HG02973 (cell line): ENCODE measurements at regions not wholly inside any gene's neighbourhood (a gene's known extent, or its start where the extent isn't known, plus 50 kb on each side); places are given as distances from the start of the nearest gene placed in this dataset.
"Not testable (repeated sequence)": the region's sequence is repeated elsewhere in the genome, so short reads cannot be mapped to it uniquely, and the experiment has no call there.

Experiments used
- ATAC-seq: cut with Tn5 transposase; IDR thresholded peaks from one replicate; pipeline ENCODE4 v1.9.1; 2021; ENCODE audit warnings: moderate library complexity; ENCODE audit not compliant: unreplicated experiment

DNA sequence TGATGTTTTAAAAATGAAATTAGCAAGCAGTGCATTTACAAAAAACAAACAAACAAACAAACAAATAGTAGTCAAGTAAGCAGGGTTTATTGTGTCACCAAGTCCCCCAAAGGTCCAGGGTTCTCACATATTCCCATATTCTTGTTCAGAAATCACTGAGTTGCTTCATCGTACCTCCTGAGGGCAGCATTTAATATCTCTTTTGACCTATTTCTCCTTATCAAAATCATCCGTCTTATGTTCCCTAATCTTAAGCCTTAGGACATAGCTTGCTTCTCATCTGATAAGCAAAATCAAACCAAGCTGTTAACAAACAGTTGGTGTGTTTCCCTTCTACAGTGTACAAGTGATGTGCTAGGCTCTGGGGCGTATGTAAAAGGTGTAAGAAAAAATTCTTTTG lies 109.5 kb upstream of the MAN2A1 start:
- no peak for ATAC-seq

DNA sequence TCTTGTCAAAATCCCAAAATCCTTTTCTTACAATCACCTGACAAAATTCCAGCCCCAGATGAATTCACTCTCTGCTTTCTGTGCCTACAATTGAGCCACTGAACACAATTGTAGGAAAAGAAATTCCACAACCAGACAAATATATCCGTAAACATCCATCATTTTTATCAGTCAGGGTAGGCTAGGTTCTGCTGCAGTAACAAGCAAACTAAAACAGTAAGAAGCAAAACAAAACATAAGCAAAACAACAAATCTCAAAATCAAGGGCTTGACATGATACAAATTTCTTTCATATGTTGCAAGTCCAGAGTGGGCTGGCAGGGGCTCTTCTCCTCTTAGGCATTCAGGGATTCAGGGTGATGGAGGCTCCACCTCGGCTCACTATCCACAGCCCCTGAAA lies 114.2 kb upstream of the MAN2A1 start:
- ATAC-seq: no peak

DNA sequence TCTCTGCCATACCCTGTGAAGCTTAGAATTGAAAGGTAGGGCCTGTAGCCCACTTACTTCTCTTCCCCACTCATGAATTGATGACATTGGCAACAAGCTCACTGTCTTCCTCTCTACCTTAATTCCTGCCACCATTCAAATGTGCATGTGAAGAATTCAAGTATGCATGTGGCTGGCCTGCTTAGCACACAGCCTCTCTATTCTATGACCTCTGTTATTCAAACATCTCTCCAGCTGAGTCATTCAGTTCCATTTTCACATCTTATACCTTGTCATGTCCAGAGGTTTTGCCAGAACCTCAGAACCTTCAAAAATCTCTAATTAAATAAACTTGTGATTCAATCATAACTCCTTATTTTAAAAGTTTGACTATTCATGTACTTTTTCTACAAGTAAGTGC lies 114.7 kb upstream of the MAN2A1 start:
- no peak for ATAC-seq

DNA sequence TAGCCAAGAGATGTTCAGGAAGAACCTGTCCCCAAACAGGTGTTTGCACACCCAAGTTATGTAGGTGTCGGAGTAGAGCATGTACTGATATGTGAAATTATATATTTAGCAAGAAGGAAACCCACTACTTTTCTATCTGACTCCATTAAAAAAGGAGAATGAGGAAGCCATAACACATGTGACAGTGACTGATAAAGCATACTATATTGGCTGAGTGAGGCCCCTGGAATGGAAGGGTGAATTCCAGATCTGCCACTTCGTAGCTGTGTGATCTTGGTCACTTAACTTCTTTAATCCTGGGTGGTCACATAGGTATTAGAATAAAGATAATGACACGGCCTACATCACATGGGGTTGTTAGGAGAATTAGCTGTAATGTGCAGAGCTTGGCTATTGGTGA lies 116.0 kb upstream of the MAN2A1 start:
- ATAC-seq: no peak

DNA sequence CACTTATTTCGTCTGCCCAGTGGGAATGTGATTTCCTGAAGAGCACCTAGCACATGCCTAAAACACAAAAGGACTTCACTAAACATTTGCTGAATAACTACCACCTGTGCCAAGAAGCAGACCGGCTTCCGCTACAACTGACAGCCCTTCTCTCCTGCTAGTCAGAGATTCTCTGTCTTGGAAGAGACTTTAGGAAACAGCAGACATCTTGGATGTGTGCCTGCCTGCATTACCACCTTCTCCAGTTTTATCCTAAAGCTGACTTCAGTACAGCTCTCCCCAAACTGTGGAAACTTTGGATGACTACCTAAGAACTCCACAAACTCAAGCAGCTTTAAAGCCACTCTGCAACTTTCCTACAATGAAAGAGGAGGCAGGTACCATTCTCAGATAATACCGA lies 116.5 kb upstream of the MAN2A1 start:
- no peak for ATAC-seq

DNA sequence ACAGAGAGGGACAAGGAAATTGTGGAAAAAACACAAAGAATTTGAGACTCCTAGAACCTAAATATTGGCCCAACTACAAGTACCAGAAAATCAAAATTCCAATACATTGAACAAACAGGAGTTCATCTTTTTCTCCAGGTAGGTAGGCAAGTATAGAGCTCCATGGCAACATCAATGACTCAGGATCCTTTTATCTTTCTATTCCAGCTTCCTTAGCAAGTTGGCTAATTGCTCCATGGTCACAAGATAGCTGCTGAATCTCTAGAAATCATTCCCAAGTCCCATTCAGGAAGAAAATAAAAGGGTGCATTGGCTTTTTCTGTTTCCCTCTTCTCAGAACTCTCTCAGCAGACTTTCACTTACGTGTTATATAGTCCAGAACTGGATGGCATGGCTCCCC lies 117.9 kb upstream of the MAN2A1 start:
- no peak for ATAC-seq

DNA sequence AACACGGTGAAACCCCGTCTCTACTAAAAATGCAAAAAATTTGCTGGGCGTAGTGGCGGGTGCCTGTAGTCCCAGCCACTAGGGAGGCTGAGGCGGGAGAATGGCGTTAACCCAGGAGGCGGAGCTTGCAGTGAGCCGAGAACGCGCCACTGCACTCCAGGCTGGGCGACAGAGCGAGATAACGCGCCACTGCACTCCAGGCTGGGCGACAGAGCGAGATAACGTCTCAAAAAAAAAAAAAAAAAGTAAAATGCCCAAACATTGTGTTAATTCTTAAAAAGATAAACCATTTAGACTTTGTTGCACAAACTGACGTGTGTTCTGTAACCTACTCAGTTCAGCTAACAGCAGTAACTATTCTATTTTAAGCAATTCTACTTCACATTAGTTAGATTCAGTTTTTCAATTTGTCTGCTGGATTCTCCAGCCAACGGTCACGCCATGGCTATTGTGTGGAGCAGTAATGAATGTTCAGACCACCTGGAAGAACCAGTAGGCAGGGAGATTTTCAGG lies 119.3 kb upstream of the MAN2A1 start:
- no peak for ATAC-seq

DNA sequence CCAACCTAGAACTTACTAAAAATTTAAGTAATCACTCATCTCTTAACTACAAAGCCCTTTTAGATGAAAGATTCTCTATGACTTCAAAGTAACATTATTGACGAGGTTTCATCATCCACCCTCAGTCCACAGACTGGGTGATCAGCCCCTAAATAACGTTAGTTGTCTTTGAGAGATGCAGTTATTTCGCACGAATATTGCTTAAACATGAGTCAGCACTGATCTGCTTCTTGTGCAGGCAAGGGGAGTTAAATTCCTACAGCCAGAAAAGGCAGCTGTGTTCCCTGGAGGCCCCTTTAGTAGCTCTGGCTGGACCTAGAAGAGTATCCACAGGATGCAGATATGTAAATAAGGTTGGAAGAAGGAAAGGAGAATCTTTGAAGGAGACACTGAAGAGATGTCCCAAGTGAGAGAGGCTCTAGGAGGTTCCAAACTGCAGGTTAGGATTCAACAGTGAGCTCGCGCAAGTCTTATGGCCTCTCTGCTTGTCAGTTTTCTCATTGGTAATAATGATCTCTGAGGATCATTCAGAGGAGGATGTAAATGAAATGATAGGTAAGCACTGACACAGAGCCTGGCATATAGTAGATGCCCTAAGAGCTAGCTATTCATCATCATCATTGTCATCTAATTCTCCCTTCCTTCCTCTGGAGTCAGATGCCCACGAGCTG lies 122.2 kb upstream of the MAN2A1 start:
- no peak for ATAC-seq

DNA sequence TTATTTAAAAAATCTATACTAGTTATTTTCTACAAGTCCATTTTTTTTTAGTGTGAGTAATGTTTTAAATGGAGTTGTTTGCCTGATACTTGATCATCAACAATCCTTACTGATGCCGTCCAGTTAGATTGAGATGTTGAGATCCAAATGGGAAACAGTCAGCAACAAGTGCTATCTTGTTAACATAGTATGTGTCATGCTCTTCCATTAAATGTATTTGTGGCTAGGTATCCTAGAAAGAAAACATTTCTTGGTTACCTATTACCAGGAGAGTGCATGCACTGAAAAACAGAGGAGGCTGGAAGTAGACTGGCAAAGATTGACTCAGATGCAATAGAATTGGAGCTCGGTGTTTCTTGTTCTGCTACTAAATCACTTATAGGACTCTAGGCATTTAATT lies 123.4 kb upstream of the MAN2A1 start:
- no peak for ATAC-seq

DNA sequence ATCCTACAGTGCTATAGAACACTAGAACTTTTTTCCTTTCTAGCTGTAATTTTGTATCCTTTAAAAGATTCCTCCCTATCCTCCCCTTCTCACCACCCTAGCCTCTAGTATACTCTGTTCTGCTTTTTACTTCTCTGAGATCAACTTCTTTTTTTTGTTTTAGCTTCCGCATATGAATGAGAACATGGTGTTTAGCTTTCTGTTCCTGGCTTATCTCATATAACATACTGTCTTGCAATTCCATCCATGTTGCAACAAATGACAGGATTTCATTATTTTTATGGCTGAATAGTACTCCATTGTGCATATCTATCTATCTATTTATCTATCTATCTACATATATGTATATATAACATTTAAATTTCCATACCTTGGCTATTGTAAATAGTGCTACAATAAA lies 126.0 kb upstream of the MAN2A1 start:
- ATAC-seq: no peak

DNA sequence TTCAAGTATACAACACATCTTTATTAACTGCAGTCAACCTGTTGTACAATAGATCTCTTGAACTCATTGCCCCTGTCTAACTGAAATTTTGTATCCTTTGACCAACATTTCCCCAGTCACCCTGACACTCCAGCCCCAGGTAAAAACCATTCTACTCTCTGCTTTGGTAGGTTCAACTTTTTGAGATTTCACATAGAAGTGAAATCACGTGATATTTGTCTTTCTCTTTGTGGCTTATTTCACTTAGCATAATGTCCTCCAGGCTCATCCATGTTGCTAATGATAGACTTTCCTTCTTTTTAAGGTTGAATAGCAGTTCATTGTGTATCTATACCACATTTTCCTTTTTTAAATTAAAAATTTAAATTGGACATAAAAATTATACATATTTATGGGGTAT lies 126.5 kb upstream of the MAN2A1 start:
- no peak for ATAC-seq

DNA sequence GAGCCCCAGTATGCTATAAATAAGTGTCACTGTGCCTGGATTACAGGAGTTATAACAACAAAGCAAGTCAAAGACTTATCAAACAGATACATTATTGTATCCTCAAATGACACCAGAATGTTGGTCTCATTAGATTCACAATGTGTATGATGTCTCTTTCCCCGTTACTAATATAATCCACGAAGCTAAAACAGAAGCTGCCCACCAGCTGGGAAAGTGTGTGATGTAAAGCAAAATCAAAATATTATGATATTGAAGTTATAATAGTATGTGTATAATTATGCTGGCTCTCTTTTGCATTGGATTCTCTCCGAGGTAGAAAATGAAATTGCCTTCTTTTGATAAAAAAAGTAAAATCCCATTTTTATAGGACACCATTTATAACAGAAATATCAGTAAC lies 127.3 kb upstream of the MAN2A1 start:
- ATAC-seq: no peak

DNA sequence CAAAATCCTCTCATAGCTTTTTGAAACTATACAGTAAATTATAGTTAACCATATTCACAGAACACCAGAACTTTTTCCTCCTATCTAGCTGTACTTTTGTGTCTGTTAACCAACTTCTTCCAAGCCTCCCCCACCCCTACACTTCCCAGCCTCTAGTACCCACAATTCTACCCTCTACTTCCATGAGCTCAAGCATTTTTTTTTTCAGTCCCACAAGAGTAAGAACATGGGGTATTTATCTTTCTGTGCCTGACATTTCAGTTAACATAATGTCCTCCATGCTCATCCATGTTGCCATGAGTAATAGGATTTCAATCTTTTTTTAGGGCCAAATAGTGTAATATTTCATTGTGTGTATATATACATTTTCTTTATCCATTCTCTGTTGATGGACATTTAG lies 128.3 kb upstream of the MAN2A1 start:
- no peak for ATAC-seq

DNA sequence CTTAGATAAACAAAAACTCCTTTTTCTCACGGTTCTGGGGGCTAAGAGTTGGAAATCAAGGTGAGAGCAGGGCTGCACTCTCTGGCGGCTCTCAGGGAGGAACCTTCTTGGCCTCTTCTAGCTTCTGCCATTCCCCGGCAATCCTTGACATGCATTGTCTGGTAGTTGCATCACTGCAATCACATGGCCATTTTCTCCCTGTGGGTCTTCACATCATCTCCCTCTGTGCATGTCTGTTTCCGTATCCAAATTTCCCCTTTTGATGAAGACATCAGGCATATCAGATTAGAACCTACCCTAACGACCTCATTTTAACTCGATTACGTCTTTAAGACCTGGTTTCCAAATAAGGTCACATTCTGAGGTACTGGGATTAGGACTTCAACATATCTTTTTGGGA lies 129.2 kb upstream of the MAN2A1 start:
- no peak for ATAC-seq

DNA sequence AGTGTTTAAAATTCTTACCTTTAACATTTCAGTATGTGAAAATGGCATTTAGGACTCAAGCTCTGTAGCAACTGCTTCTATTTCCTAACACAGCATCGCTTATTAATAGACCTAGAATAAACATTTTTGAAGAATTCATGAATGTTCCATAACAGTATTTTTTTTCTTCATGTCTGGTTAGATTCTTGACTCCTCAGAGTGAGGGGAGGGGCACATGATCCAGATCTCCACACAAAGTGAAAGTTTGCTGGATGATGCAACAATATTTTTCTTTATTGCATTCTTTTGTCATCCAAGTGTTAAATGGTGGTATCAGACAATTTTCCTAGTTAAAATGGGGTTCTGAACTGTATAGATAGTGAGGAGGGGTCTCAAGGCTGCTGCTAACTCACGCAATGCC lies 130.8 kb upstream of the MAN2A1 start:
- ATAC-seq: no peak

DNA sequence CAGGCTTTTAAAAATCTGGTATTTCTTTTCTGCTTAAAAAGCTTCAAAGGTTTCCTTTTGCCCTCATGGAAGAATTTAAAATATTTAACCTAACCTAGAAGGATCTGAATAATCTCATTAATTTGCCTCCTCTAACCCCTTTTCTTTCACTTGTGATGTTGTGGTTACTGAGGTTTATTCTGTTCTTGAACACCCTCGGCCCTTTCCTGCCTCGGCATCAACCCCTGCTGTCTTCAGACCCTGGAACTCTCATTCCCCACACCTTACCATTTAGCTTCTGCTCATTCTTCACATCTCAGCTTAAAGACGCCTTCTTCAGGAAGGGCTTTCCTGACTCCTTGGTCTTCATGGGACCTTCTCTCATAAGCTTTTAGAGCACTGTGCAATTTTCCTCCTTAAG lies 131.4 kb upstream of the MAN2A1 start:
- ATAC-seq: no peak

DNA sequence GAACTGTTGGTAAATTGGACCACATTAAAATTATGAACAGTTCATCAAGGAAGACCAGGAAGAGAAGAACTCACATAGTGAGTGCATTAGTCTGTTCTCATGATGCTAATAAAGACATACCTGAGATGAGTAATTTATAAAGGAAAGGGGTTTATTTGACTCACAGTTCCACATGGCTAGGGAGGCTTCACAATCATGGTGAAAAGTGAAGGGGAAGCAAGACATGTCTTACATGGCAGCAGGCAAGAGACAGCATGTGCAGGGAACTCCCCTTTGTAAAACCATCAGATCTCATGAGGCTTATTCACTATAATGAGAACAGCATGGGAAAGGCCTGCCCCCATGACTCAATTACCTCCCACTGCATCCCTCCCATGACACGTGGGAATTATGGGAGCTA lies 135.9 kb upstream of the MAN2A1 start:
- no peak for ATAC-seq

DNA sequence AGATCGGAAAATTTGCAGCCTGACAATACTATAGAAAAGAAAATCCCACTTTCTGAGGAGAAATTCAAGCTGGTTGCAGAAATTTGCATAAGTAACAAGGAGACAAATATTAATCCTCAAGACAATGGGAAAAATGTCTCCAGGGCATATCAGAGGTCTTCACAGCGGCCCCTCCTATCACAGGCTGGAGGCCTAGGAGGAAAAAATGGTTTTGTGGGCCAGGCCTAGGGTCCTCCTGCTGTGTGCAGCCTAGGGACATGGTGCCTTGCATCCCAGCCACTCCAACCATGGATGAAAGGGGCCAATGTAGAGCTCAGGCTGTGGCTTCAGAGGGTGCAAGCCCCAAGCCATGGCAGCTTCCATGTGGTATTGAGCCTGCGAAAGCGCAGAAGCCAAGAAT lies 138.5 kb upstream of the MAN2A1 start:
- ATAC-seq: not testable (repeated sequence)

DNA sequence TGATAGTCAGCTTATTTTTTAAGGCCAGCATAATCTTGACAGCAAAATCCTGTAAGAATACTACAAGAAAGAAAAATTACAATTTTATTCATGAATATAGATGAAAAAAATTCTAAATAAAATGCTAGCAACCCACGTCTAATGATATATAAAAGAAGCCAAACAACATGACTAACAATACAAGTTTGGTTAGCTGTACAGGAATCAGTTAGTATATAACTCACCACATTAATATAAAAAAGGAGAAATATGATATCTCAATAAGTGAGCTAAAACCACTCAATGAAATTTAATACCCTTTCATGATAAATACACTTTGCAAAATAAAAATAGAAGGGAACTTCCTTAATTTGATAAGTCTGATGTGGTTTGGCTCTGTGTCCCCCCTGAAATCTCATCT lies 139.7 kb upstream of the MAN2A1 start:
- no peak for ATAC-seq

DNA sequence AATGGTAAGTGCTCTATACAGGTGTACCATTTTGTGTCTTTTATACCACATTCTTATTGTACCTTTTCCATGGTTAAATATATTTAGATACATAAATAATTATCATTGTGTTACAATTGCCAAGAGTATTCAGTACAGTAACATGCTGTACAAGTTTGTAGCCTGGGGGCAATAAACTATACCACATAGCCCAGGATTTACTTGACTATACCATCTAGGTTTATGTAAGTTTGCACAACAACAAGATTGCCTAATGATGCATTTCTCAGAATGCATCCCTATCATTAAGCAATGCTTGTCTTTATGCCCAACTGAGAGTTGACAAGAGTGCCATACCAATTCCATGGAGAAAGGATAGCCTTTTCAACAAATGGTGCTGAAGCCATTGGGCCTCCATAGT lies 136.7 kb upstream of the PJA2 start:
- no peak for ATAC-seq

DNA sequence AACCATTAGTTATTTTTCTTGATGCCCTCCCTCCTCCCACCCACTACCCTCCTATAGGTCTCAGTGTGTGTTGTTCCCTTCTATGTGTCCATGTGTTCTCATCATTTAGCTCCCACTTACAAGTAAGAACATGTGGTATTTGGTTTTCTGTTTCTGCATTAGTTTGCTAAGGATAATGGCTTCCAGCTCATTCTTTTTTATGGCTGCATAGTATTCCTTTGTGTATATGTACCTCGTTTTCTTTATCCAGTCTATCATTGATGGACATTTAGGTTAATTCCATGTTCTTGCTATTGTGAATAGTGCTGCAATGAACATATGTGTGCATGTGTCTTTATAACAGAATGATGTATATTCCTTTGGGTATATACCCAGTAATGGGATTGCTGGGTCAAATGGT lies 135.1 kb upstream of the PJA2 start:
- not testable (repeated sequence) for ATAC-seq

DNA sequence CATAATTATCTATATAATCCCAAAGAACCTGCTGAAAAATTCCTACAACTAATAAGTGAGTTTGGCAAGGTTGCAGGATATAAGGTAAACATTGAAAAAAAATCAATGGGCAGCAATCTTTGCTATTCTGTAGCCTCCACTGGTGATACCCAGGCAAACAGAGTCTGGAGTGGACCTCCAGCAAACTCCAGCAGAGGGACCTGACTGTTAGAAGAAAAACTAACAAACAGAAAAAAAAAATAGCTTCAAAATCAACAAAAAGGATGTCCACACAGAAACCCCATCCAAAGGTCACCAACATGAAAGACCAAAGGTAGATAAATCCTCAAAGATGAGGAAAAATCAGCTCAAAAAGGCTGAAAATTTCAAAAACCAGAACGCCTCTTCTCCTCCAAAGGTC lies 128.9 kb upstream of the PJA2 start:
- ATAC-seq: not testable (repeated sequence)

DNA sequence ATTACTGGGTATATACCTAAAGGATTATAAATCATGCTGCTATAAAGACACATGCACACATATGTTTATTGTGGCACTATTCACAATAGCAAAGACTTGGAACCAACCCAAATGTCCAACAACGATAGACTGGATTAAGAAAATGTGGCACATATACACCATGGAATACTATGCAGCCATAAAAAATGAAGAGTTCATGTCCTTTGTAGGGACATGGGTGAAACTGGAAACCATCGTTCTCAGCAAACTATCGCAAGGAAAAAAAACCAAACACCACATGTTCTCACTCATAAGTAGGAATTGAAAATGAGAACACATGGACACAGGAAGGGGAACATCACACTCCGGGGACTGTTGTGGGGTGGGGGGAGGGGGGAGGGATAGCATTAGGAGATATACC lies 125.3 kb upstream of the PJA2 start:
- not testable (repeated sequence) for ATAC-seq
